GM12801 (cell line): ENCODE measurements at regions not wholly inside any gene's neighbourhood (a gene's known extent, or its start where the extent isn't known, plus 50 kb on each side); places are given as distances from the start of the nearest gene placed in this dataset.

ENCODE experiments used
- CTCF ChIP-seq: IDR thresholded peaks from one replicate; pipeline ENCODE4 v1.5.1; 2011; ENCODE audit warnings: control low read depth; ENCODE audit not compliant: insufficient read length; ENCODE audit errors: extremely low read depth

DNA sequence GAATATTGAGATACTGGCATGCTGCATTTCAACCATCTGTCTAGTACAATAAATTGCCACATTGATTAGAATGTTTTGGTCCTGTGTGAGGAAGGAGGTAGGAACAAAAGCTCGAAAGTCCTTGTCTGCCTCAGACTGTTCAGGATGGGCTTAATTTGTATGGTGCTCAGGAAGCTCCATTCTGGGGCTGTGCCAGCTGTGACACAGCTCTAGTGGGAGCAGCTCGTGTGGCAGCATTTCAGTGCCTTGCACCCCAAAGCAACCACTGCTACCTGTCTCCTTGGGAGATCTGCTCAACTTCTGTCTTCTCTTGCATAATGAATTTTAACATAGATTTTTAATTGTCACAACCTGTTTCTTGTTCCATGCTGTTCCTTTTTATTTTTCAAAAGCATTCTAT lies 144.4 kb upstream of the THUMPD2 start:
- no peak for TF ChIP-seq CTCF

GRCh38 chr2:39922679-39923405 lies 143.8 kb upstream of the THUMPD2 start:
- no peak for TF ChIP-seq CTCF

DNA sequence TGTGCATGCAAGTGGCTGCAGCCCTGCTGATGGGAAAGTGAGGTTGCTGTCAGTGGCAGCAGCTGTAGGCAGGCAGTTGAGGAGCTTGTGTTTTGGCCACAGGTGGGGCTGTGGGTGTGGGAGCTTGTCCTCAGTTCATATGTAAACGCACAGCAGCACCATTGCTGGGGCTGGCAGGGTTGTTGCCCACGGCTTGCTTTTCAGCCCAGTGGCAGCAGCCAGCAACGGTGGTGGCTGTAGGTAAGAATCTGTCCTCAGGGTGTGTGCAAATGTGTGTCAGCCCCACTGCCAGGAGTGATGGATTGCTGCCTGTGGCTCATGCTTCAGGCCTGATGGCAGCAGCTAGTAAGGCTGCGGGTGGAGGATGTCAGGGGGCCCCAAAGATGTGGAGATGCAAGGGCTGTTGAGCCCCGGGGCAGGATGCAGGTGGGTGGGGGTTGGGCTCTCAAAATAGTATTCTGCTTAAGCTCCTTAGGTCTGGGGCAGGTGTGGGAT lies 141.3 kb upstream of the THUMPD2 start:
- no peak for TF ChIP-seq CTCF

DNA sequence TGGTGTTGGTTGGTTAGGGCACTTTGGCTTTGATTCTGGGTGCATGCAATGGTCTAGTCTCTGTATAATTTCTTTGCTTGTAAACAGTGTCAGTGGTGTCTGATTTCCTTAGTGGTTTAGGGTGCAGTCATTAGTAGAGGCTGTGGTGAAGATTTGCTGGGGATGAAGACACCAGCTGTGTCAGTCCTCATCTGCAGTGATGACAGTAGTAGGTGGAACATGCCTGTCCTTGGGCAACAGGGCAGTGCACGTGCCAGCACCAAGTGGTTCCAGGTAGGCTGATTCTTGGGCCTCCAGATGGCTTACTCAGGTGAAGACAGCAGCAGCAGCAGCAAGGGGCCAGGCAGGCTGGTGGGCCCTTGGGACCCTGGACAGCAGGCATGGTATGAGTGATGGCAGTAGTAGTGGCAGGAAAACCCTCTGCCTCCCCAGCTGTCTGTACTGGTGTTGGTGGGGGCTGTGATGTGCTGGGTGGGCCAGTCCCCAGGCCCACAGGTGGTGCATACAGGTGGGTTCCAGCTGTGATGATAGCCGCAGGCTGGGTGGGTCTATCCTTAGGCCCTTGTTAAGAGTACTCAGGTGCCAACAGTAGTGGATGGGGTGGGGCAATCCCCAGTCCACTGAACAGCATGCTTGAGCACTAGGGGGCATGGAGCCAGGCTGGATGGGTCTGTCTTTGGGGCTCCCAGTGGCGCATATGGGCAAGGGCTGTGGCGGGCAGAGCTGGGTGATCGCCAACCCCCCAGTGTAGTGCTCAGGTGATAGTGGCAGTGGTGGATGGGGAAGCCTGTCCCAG lies 140.7 kb upstream of the THUMPD2 start:
- TF ChIP-seq CTCF = no peak

- no peak for TF ChIP-seq CTCF
These were observed 139.8 kb upstream of the THUMPD2 start for GRCh38 chr2:39918886-39919285.

- TF ChIP-seq CTCF = no peak
These were observed 135.9 kb upstream of the THUMPD2 start for GRCh38 chr2:39914949-39915348.

DNA sequence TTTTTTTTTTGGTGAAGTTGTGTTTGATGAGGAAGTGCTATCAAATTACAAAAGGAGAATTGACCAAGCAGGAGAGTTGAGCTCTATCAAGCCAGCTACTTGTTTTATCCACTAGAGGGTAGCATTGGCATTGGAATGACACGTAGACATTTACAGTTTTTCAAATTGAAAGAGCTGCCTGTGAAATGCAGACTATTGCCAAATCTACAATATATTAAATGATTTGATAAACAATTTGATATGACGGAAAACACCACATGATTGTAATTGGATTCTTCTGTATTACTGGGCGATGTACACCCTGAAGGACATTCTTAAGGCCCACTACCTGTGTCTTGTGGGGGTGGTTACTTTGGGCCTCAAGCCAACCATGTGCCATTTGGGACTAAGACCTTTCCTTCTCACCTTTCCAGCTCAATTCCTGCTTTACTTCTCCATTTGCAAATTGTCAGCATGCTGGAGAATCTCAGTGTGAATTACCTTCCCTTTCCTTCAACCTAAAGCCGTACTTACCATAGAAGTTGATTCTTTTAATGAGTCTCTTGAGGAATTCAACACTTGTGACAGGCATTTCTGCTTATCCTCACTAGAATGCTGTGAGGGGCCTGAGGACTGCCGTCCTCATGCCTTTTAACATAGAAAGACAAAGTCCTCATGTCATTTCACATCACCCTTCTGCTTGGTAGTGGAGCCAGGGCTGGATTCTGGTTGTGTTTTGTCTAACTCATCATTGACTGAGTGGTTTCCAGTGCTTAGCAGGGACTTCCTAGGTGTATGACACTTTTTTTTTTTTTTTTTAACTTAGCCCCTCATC lies 134.8 kb upstream of the THUMPD2 start:
- TF ChIP-seq CTCF = no peak
